Skeletal muscle cell (primary cell): ENCODE measurements at regions not wholly inside any gene's neighbourhood (a gene's known extent, or its start where the extent isn't known, plus 50 kb on each side); places are given as distances from the start of the nearest gene placed in this dataset.

ENCODE experiments used
- DNase-seq: peaks from one replicate; pipeline ENCODE4 v3.0.0-alpha.2; 2010; ENCODE audit warnings: low read depth
- H3K4me3 ChIP-seq: 2 replicates; pipeline ENCODE4 v1.5.1; 2011; ENCODE audit warnings: low read depth, mild to moderate bottlenecking, control low read depth, low read length, moderate library complexity

DNA sequence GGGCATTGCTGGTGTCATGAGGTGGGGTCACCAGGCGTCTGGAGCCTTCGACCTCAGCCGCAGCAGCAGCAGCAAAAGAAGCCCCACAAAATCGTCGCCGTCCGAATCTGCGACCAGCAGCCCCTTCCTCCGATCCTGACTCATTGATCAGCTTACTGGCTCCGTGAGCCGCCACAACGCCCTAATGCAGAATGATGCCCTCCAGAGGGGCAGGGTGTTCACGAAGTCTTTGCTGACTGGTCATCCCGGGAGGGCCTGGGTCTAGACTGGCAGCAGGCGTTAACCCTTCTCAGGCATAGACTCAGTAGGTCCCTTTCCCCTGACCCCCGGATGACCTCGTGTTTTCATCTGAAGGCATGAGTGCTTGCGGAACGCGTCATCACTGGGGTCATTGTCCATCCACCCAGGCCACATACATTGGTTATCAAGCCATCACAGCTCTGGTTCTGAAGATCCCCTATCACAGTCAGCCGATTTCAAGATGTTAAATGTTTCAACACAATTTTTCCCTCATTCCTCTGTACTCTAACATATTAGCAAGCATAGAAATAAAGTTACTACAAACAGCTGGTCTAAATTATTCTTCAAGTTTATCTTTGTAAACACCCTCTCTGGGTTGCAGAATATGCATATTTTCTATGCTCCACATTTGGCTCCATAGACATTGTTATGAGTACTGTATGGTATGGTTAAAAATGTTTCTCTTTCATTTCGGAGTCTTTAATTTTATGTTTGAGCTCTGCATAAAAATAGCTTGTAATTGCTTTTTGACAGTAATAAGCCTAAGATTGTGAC is 83.3 kb upstream of the SALL3 start:
- H3K4me3 ChIP-seq: no peak overlapping the region
- no peak for DNase-seq

DNA sequence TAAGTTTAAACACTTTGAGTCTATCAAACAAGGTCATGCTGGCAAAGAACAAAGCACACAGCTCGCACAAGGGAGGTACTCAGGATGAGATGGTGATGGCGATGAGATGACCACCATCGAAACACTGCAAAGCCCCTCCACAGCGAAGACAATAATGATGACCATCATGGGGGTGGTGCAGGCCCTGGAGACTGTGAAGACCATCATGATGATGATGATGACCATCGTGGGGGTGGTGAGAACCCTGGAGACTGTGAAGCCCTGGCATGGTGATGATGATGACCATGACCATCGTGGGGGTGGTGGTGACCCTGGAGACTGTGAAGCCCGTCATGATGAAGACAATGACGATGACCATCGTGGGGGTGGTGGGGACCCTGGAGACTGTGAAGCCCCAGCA is 81.6 kb upstream of the SALL3 start:
- DNase-seq: no peak
- no peak overlapping the region for H3K4me3 ChIP-seq

GRCh38 chr18:78898635-78899034 is 81.0 kb upstream of the SALL3 start:
- H3K4me3 ChIP-seq: no peak overlapping the region
- DNase-seq: no peak

GRCh38 chr18:78899241-78899640 is 80.4 kb upstream of the SALL3 start:
- H3K4me3 ChIP-seq: no peak overlapping the region
- DNase-seq: no peak

GRCh38 chr18:78900938-78901909 is 78.4 kb upstream of the SALL3 start:
- H3K4me3 ChIP-seq: no peak overlapping the region
- DNase-seq: no peak

- DNase-seq: no peak
- H3K4me3 ChIP-seq: no peak overlapping the region
Observed at GRCh38 chr18:78901923-78902794, 77.5 kb upstream of the SALL3 start.

DNA sequence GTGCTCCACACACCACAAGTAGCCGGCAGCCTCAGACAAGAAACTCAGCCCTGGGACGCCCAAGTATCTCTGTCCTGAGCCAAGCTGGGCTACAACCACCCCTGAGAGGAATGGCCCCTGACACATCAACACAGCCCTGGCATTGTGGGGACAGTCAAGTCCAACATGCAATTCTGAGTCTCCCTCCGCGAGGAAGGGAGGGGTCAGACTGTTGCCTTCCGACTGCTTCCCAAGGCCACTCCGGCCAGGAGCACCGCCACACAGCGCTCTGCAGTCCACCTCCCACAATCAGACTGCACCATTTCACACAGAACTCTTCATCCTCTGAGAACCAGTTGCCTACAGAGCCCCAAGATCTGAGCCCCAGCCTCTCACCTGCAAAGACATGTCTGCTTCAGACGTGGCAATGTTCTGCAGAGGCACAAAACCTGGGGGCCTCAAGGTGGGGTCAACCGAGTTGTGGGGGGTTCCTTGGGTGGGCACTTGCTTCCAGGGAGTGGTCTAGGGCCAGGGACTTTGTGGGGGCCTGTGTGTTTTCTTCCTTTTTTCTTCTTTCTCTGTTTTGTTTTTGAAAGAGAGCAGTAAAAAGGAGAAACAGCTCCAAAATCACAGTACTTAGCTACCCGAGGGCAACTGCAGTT is 76.7 kb upstream of the SALL3 start:
- no peak overlapping the region for H3K4me3 ChIP-seq
- DNase-seq: no peak

GRCh38 chr18:78903436-78904178 is 76.0 kb upstream of the SALL3 start:
- no peak overlapping the region for H3K4me3 ChIP-seq
- DNase-seq: no peak

- no peak overlapping the region for H3K4me3 ChIP-seq
- no peak for DNase-seq
Observed at GRCh38 chr18:78904179-78904531, 75.5 kb upstream of the SALL3 start.

- no peak for DNase-seq
- H3K4me3 ChIP-seq: no peak overlapping the region
Observed at GRCh38 chr18:78905334-78905733, 74.3 kb upstream of the SALL3 start.

DNA sequence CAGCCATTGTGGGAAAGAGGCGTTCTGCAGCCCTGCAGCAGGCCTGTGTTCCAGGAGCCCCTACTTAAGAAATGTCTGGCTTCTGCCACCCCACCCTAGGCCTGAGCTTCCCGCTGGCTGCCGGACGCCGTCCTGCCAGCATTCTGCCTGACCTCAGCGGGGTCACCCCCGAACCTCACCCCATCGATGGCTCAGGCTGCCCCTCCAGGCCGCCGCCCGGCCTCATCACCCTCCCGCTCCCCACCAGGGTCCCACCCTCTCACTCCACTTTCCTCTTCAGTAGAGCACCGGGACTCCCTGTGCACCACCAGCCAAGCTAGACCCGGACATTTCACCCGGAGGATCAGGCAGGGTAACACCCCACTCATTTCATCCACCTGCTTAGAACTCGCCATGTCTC is 73.6 kb upstream of the SALL3 start:
- no peak for DNase-seq
- H3K4me3 ChIP-seq: no peak overlapping the region

GRCh38 chr18:78908462-78909260 is 71.0 kb upstream of the SALL3 start:
- no peak overlapping the region for H3K4me3 ChIP-seq
- no peak for DNase-seq

DNA sequence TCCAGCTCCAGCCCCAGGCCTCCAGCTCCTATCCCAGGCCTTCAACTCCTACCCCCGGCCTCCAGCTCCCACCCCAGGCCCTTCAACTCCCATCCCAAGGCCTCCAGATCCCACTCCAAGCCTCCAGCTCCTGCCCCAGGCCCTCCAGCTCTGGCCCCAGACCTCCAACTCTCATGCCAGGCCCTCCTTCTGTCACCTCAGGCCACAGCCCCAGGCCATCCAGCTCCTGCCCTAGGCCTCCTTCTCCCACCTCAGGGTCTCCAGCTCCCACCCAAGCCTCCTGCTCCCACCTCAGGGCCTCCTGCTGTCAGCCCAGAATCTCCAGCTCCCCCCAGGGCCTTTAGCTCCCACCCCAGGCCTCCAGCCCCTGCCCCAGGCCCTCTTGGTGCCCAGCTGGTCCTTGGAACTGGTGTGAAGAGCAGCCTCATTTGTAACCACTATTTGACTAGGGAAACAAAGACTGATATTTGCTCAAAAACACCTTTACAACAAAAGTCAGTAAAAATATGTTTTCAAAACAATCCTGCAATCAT is 67.8 kb upstream of the SALL3 start:
- no peak overlapping the region for H3K4me3 ChIP-seq
- no peak for DNase-seq

GRCh38 chr18:78912336-78912735 is 67.3 kb upstream of the SALL3 start:
- no peak for DNase-seq
- no peak overlapping the region for H3K4me3 ChIP-seq

DNA sequence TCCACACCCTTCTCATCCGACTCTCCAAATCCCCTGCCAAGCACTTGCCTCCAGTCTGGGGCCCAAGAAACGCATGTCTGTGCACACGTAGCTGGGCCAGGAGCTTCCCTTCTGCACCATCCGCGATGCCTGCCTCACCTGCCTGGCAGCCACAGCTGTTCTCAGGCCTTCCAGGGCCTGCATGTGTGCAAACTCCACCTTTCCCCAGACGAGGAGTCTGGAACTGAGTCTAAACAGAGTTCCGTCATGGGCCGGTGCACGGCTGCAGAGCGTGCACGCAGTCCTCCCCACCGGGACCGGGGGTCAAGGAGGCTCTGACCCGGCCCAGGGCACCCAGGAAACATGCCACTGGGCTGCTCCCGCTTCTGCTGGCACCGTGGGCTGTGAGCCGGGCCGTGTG is 66.8 kb upstream of the SALL3 start:
- no peak for DNase-seq
- H3K4me3 ChIP-seq: no peak overlapping the region

GRCh38 chr18:78913395-78913794 is 66.2 kb upstream of the SALL3 start:
- H3K4me3 ChIP-seq: no peak overlapping the region
- DNase-seq: no peak

DNA sequence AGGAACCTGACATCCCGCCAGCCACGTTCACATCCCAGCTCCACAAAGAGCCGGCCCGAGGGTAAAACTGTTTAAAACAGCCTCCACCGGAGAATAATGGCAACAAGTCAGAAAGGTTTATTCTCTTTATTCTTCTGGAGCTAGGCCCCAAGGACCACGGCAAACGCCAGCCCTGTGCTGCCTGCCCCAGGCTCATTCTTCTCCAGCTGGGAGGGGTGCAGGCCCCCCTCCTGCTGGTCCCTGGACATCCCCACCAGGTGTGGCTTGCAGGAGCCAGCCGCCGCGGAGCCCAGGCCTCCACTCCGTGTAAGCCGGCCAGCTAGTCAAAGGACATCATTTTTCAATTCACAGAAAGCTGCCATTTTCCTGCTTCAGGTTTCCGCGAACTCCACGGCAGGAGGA is 65.8 kb upstream of the SALL3 start:
- H3K4me3 ChIP-seq: no peak overlapping the region
- DNase-seq: no peak
